AG04449 (cell line): ENCODE measurements at regions not wholly inside any gene's neighbourhood (a gene's known extent, or its start where the extent isn't known, plus 50 kb on each side); places are given as distances from the start of the nearest gene placed in this dataset.

Experiments
- CTCF ChIA-PET: fragments of 350-600 bp; formaldehyde crosslinking; extraction: SDS; loops from one replicate; lab custom pipeline; 2021; ENCODE audit warnings: antibody characterized with exemption; lab: Yijun Ruan, JAX
- POLR2A ChIA-PET: fragments of 400-600, 350-600 bp; formaldehyde crosslinking; extraction: SDS; loops from one replicate; lab custom pipeline; 2020; ENCODE audit warnings: antibody characterized with exemption, inconsistent platforms; lab: Yijun Ruan, JAX
- DNase-seq: peaks from one replicate; pipeline ENCODE4 v3.0.0-alpha.2; 2010; ENCODE audit warnings: low read depth, low spot score
- H3K4me3 ChIP-seq: 2 replicates; pipeline ENCODE4 v1.5.1; 2011; ENCODE audit warnings: low read depth, mild to moderate bottlenecking, control low read depth, low read length
- TF ChIP-seq, protein P1 (sequence below): IDR thresholded peaks from one replicate; pipeline ENCODE4 v1.5.1; 2011; ENCODE audit warnings: mild to moderate bottlenecking, moderate library complexity, low read length, control low read depth, inconsistent platforms; ENCODE audit not compliant: insufficient read depth; ENCODE audit errors: missing control alignments

DNA sequence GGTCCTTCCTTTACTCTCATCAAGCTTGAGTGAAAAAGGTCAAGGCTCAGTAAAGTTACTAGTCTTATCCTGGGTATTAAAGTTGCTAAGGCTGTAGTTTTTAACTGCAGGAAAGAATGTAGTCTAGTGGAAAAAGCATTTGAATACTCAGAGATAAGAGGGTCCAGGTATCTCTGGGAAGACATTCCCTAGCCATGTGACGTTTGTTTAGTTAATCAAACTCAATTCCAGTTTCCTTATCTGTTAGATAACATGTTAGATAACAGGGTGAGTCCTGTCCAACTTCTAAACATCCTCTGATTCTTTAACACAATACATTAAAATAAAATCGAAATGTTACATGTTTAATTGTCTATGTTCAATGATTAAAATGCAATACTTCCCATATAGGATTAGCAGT lies 720.7 kb upstream of the LMO3 start:
- POLR2A ChIA-PET = no interaction called here
- DNase-seq = no peak
- no peak overlapping the region for H3K4me3 ChIP-seq
- CTCF ChIA-PET = no interaction called here
- TF ChIP-seq, protein P1, sequence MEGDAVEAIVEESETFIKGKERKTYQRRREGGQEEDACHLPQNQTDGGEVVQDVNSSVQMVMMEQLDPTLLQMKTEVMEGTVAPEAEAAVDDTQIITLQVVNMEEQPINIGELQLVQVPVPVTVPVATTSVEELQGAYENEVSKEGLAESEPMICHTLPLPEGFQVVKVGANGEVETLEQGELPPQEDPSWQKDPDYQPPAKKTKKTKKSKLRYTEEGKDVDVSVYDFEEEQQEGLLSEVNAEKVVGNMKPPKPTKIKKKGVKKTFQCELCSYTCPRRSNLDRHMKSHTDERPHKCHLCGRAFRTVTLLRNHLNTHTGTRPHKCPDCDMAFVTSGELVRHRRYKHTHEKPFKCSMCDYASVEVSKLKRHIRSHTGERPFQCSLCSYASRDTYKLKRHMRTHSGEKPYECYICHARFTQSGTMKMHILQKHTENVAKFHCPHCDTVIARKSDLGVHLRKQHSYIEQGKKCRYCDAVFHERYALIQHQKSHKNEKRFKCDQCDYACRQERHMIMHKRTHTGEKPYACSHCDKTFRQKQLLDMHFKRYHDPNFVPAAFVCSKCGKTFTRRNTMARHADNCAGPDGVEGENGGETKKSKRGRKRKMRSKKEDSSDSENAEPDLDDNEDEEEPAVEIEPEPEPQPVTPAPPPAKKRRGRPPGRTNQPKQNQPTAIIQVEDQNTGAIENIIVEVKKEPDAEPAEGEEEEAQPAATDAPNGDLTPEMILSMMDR = no peak

DNA sequence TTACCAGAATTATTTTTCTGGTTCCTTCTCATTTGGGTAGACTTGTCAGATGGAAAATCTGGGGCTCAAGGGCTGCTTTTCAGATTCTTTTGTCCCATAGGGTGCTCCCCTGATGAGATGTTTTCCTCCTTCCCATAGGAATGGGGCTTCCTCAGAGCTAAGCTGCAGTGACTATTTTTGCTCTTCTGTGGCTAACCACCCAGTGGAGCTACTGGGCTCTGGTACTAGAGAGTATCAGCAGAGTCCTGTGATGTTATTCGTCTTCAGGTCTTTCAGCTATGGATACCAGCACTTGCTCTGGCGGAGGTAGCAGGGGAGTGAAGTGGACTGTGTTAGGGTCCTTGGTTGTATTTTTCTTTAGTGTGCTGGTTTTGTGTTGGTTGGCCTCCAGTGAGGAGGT lies 716.1 kb upstream of the LMO3 start:
- CTCF ChIA-PET = no interaction called here
- no peak for DNase-seq
- TF ChIP-seq, protein P1 = no peak
- no peak overlapping the region for H3K4me3 ChIP-seq
- POLR2A ChIA-PET = no interaction called here

DNA sequence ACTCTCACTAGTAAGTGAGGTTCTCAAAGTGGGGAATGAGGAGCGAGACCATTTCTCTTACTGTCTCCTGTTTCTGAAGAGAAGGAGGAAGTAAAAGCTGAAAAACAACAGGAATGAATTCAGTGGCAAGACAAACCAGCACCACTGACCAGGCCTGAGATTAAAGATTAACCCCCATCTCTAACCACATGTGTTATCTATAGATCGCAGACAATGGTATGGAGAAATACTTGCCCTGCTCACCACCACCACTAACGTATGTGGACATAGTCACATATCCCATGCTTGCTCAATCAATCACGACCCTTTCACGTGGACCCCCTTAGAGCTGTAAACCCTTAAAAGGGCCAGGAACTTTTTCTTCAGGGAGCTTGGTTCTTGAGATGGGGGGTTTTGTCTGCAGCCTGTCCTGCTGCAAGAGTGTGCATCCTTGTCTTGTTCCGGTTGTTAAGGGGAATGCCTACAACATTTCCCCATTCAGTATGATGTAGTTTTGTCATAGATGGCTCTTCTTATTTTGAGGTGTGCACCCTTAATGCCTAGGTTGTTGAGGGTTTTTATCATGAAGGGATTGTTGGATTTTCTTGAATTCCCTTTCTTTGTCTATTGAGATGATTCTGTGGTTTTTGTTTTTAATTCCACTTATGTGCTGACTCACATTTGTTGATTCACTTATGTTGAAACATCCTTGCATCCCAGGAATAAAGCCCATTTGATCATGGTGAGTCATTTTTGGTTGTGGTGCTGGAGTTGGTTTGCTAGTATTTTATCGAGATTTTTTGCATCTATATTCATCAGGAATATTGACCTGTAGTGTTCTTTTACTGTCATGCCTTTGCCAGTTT lies 698.8 kb upstream of the LMO3 start:
- TF ChIP-seq, protein P1 = no peak
- no peak overlapping the region for H3K4me3 ChIP-seq
- ChIA-PET POLR2A (no interaction called here), CTCF (no interaction called here)
- DNase-seq = no peak

DNA sequence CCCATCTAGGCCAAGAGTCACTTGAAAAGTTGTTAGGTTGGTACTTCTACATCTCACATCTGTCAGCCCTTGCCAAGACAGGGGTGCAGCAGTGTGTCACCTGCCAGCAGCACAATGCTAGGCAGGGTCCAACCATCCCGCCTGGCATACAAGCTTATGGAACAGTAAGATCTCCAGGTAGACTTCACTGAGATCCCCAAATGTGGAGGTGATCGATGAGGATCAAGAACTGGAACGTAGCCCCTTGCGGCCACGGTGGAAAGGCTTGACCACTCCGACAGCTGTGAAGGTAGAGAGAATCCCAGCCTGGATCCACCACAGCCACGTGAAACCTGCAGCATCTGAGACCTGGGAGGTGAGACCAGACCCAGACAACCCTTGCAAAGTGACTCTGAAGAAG lies 696.0 kb upstream of the LMO3 start:
- DNase-seq = no peak
- no peak overlapping the region for H3K4me3 ChIP-seq
- TF ChIP-seq, protein P1 = no peak
- ChIA-PET CTCF (no interaction called here), POLR2A (no interaction called here)

DNA sequence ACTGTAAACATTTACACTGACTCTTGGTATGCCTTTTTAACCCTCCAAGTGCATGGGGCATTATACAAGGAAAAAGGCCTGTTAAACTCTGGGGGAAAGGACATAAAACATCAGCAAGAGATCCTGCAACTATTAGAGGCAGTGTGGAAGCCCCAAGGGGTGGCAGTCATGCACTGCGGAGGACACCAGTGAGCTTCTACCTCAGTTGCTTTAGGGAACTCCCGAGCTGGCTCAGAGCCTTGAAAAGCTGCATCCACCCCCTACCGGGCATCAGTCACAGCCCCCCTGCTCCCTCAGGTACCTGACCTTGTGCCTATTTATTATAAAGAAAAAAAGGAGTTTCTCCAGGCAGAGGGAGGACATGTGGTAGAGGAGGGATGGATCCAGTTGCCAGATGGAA lies 695.6 kb upstream of the LMO3 start:
- no peak for DNase-seq
- ChIA-PET CTCF (no interaction called here), POLR2A (no interaction called here)
- TF ChIP-seq, protein P1 = no peak
- H3K4me3 ChIP-seq = no peak overlapping the region

DNA sequence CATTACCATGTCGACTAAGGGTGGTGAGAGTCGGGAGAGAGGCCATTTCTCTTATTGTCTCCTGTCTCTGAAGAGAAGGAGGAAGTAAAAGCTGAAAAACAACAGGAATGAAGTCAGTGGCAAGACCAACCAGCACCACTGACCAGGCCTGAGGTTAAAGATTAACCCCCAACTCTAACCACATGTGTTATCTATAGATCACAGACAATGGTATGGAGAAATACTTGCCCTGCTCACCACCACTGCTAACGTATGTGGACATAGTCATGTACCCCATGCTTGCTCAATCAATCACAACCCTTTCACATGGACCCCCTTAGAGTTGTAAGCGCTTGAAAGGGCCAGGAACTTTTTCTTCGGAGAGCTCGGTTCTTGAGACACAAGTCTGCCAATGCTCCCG lies 690.9 kb upstream of the LMO3 start:
- ChIA-PET CTCF (no interaction called here), POLR2A (no interaction called here)
- TF ChIP-seq, protein P1 = no peak
- DNase-seq = no peak
- H3K4me3 ChIP-seq = no peak overlapping the region
